HG02763 (cell line): ENCODE measurements at regions not wholly inside any gene's neighbourhood (a gene's known extent, or its start where the extent isn't known, plus 50 kb on each side); places are given as distances from the start of the nearest gene placed in this dataset.

Source experiments
- ATAC-seq: cut with Tn5 transposase; IDR thresholded peaks from one replicate; pipeline ENCODE4 v1.9.1; 2021; ENCODE audit warnings: mild to moderate bottlenecking, moderate library complexity; ENCODE audit not compliant: unreplicated experiment

DNA sequence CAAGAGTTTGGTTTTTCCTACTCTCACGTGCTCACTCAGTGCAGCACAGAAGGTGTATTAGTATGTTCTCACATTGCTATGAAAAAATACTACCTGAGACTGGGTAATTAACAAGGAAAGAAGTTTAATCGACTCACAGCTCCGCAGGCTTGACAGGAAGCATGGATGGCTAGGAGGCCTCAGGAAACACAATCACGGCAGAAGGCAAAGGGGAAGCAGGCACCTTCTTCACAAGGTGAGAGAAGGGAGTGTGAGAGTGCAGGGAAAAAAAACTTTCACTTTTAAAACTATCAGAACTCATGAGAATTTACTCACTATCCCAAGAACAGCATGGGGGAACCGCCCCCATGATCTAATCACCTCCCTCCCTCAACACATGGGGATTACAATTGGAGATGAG, 185.8 kb upstream of the TMPO start:
- ATAC-seq: no peak

DNA sequence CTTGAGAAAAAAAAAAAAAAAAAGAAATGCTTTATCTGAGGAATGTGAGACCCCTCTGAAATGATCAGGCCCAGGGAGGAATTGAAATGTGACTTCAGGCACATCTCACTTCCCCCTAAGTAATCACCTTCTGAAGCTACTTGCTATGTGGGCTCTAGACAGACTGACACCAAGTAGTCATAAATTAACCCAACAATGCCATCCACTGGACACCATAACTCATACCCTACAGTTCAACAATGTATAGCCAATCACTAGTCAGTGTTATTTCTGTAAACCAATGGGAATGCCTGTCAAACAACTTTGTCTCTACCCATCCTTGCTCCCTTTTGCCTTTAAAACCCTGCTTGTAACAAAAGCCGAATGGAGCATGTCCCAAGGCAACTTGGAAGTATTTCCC, 182.7 kb upstream of the TMPO start:
- ATAC-seq: peak; percentile 70

DNA sequence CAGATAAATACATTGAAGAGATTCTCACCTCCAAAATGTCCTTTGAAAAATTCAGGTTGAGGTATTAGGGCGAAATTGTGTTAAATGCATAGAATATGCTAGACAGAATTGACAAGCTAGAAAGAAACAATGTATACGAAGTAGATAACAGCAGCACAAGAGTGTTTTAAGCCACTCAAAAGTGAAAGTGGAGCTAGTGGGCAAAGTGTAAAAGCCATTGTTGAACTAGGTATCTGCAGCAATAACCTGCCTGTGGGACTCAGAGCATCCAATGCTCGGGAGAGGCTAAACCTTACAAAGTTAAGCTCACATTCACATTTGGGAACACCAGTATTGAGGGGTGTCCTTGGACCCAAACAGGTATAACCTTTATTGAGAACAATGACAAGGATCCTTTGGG, 180.6 kb upstream of the TMPO start:
- no peak for ATAC-seq

DNA sequence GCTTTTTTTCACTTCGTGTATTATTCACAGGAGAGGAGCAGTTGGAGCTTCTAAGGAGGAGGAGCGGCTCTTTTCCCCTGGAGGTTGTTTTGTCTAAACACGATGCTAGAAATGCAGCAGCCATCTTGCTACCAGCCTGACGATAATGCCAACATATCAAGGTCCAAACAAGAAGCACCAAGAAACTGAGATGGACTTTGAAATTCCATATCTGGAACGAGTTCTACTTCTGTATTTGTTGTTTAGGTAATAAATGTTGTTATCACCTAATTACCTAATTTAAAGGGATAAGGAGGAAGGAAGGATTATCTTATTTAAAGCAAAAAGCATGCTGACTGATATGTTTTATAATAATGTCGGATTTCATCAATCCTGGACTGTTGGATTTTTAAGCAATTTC, 174.4 kb upstream of the TMPO start:
- no peak for ATAC-seq

DNA sequence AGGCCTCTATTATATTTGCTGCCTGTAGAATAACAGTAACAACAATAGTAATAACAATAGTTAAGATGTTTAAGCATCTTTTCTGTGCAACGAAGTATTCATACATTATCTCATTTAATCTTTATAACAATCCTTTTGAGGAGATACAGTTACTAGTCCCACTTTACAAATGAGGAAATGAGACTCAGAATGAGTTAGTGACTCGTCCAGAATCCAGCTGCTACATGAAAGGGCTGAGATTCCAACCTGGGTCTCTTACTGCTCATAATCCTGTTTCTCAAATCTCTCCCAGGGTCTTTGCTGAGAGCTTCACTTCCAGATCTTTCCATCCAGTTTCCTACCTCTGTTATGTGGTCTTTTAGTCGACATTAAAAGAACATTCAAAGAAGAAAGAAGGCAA, 173.7 kb upstream of the TMPO start:
- ATAC-seq: no peak

DNA sequence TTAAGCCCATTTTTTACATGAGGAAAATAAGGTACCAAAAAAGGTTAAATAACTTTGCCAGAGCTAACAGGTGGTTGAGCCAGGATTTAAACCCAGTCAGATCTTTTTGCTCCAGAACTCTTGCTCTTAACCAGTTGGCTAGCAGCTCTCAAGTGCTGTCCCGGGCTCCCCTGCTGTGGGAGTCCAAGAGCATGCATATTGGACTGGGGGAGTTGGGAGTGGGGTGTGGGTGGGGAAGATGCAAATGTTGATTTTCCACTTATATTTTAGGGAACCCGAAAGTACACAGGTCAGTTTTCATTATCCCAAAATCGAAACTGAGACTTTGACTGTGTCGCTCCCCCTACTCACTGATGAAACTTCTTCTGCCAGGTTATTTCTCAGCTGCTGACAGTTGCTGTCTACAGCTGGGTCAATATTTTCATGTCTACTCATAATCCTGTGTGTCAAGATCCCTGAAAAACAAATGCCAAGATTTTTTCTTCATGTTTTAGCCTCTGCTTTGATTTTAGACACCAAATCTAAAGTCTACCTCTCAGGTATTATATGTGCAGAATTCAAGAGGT, 172.3 kb upstream of the TMPO start:
- ATAC-seq: no peak

DNA sequence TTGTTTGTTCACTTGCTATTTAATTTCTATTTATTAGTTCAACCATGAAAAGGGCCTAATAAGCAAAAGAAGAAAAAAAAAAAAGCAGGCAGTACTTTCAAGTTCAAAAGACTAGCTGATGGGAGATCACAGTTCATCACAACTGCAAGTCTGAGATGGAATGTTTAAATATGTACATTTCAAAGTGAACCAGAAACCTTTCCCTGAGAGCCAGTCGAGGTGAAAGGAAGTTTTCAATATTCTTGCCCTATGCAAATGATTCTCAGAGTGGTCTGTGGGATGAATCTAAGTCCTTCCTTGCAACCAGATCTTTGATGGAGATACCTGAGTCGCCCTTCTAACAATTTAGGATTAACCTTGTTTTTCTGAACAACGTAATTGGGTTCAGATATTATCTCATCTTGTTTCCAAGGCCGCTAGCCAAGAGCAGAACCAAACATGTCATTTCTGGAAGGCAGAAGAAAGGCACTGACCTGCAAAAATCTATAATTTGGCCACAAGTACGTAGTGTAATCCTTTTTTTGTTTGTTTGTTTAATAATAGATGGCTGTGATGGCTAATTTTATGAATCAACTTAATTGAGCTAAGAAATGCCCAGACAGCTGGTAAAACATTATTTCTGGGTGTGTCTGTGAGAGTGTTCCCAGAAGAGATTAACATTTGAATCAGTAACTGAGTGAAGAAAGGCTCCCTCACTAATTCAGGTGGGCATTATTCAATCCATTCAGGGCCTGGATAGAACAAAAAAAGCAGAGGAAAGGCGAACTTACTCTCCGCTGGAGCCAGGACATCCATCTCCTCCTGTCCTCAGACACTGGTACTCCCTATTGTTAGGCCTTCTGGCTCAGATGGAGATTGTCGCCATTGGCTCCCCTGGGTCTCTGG, 171.1 kb upstream of the TMPO start:
- no peak for ATAC-seq

DNA sequence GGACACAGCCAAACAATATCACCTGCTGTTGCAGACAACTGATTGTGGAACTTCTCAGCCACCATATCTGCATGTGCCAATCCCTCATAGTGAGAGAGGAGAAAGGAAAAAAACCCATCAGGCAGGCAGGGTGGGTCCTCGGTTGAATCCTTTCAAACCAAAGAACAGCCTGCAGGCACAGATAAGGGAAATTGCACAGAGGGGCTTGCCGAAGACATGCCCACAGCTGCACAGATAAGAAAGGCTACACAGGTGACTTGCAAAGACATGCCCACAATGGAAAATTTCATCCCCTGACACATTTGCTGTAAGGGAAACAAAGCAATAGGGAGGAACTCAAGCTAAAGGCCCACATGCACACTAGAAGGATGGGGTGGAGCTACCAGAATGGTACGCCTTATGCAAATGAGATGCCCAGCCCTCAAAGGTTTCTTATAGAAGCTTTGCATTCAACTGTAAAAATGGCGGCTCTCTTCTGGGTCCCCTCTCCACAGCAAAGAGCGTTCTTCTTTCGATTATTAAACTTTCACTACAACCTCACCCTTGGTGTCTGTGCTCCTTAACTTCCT, 170.0 kb upstream of the TMPO start:
- no peak for ATAC-seq

DNA sequence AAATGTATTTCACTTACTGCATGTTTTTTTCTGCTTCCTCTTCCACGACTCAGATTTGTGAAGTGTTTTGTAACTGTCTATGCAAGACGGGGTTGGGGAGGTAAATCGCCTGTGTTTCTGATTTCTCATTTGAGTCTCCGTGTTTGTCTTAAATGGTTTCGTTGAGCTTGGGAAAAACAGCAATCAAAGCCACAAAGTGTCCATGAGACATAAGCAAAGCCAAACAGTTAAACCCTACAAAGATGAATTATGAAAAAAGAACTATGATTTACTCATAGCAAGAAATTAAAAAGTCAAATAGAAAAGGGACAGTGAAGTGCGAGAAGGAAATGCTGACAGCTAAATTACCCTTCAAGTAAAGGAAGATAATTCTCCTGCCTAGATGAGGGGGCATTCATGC, 164.3 kb upstream of the TMPO start:
- no peak for ATAC-seq

DNA sequence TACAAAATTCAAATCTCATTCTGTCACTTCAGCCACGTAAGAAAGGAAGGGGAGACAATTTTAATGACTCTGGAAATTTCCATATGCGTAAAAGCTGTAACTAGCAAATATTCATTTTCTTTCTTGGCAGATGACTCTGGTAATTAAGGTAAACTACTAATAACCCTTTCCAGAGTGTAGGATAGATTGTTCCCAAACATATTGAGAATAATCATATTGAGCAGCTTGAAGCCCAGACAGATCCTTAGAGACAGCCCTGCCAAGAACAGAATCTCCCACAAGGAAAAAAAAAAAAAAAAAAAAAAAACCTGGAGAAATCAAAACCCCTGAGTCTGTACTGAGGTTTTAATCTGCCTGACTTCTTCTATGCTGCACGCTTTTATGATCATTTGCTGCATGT, 163.6 kb upstream of the TMPO start:
- no peak for ATAC-seq

DNA sequence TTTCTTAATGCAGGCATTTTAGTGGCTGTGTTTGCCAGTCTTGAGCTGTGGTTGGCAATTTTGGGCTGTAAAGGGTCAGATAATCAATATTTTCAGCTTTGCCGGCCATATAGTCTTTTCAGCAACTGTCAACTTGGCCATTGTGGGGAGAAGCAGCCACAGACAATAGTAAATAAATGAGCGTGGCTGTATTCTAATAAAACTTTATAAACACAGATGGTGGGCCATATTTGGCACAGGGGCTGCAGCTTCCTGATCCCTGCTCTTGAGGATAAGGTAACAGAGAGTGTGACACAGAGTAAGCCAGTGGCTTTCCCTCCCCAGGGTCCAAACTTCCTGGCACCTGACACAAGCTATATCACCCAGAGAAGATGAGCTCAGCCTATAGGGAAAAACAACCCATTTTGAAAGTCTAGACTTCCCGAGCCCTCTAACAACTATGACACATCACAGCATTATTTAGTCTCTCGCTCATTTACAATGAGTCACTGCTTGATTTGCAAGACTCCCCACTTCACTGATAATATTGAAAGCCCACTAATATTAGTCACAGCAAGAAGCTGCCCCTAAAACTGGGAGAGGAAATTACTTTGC, 163.1 kb upstream of the TMPO start:
- no peak for ATAC-seq

DNA sequence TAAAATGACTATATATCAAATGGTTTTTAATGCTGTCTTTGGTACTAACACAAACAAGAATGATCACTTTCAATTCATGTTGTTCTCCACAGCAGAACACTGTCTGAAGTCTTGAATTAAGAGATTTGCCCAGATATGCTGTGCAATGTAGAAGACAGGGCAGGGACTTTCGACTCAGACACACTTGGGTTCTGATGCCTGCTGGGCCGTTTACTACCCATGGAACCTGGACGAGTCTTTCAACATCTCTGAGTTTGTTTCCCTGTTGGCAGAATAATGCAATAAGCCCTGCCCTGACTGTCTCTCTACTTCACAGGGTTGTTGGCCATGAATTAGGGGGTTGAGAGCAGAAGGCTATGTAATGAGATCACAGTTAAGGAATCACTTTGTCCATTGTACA, 162.6 kb upstream of the TMPO start:
- ATAC-seq: no peak

DNA sequence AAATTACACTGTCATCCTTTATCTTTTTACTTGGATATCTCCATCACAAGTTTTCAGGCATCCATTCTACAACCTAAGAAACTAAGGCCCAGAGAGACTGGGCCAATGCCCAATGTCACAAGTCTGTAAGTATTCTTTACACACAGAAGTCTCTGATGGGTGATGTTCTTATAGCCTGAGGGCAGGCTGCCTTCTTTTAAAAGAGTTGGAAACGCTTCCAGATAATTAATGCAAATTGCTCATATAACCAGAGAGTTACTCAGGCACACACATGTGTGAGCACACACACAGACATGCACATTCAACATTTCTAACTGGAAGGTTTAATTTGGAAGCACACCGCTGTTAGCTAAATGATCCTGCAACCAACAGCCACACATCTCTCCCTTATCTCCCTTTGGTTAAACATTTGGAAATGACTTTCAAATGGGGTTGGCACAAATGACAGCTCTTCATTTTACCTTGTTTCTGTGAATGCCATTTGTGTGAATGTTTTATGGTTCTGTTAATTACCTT, 160.8 kb upstream of the TMPO start:
- ATAC-seq: no peak

DNA sequence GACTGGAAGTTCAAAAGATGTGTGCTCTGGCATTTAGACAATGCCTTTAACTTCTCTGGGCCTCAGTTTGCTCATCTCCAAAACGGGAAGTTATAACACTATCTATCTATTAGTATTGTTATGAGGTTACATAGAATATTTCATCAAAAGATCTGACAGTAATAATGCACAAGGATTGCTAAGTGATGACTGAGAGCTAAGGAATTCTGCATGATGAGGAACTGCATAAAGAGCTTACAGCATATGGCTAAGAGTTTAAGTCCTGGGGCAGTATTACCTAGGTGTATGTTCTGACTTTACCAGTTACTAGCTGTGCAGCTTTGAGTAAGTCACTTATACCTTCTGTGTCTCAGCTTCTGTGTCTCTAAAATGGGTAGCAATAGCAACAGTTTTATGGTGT, 160.1 kb upstream of the TMPO start:
- no peak for ATAC-seq

DNA sequence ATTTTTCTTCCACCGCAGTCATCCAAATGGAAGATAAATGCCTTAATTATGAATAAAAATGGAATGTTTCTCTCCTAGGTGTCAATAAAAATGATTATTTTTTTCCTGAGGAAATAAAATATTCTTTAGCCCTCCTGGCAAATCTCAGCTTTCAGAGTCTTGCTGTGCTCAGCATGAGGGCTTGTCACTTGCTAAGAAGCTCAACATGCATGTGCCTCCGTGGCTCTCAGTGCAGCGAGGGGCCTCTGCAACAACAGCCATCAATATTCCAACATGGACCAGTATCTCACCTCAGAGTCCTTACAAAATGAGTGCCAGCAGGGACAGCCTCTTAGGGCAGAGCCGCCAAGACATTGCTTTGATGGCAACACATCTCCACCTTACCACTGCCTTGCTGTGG, 159.5 kb upstream of the TMPO start:
- no peak for ATAC-seq

DNA sequence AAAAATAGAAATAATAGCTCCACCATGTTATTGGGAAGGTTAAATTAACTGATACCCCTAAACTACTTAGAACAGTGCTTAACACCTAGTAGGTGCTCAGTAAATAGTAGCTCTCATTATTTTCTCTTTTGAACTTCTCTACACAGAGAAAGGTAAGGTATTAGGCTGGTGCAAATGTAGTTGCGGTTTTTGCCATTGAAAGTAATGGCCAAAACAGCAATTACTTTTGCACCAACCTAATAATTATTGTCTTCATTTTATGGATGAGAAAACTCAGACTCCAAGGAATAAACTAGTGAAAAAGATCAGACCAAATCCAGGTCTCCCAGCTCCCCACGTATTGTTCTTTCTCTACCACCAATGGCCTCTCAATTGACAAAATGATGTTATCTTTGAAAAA, 157.2 kb upstream of the TMPO start:
- no peak for ATAC-seq

DNA sequence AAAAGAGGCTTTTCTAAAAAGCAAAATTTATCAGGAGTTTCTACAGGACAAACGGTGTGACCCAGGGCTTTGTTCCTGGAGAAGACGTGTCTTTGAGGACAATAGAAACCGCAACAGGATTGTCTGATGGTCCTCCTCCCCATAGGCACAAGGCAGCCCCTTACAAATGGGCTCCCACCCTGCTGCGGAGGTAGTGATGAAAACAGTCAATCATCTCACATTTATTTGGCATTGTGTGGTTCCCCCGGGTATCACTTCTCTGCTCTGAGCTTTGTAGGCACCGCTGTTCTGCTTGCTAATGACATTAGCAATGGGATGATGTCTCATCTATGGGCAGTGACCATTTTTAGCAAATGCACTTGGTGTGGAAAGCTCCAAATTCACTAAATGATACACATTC, 155.5 kb upstream of the TMPO start:
- ATAC-seq: no peak

DNA sequence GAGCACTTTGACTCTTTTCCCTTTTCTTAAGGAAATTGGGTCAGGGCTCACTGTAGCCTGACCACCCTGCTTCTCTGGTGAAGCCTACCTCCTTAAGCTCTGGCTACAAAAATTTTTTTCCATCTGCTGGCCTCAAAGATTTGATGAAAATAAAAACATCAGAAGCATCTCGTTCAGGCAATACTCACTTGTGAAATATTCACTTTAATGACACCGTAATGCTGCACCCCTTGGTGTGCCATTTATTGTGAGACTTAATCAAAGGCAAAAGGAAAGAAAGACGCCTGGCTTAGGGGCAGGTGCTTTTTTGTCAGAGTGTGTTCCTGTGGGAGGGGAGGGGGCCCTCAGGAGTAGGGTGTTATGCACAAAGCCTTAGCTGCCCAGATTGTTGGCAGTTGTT, 155.0 kb upstream of the TMPO start:
- no peak for ATAC-seq

DNA sequence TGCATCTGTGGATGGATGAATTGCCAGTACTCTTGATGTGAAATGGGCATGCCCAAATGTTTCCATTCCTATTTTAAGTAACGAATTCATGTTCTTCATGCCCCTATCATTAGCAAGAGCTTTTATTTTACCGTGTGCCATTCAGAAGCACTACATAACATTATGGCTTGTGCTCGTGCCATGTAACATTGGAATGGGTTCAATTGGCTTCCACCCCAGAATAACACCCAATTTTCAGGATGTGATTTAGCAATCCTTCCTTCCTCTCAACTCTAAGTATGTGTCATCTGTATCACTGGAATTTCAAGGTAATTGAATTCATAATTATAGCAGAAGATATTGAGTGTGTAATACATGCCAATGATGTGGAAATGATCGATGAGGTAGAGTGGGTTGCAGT, 145.8 kb upstream of the TMPO start:
- no peak for ATAC-seq

DNA sequence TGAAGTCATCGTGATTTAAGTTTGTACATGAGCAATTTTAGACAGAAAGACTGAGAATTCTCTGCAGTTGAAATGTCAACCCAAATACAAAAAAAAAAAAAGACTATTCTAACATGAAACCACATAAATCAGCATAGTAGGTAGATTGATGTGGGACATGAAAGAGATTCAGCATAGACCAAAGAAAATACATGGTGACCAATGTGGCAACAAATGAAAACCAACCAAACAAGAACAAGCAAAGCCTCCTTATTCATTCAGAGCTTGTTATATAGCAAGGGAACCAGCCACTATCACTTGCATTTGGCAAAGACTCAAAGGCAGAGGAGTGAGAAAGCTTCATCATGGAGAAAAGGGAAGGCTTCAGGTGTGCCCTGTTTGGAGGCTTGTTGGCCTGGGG, 144.4 kb upstream of the TMPO start:
- ATAC-seq: no peak

DNA sequence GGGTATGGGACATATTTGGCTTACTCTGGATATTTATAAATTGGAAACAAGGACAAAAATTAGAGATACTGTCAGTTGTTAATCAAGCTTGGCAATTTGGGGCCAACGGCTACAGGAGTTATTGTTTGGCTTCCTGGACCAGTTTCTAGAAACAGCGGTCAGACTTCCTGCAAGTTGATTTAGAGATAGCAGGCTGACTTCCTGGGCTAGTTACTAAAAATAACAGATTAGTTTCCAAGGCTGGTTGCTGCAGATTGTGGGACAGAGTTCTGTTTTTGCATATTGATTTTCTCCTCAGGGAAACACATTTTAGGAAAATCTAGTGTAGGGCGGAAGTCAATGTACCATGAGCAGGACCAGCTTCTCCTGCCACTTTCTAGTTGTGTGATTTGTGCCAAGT, 144.0 kb upstream of the TMPO start:
- no peak for ATAC-seq
